HCT116 (cell line): ENCODE measurements at regions not wholly inside any gene's neighbourhood (a gene's known extent, or its start where the extent isn't known, plus 50 kb on each side); places are given as distances from the start of the nearest gene placed in this dataset.

Experiments
- ATAC-seq: fragments of 200-7000 bp; cut with Tn5 transposase; 2 replicates; pipeline ENCODE4 v1.9.1; 2020; ENCODE audit warnings: mild to moderate bottlenecking, moderate library complexity
- BruUV-seq: library from RNA; stranded (reverse); fragments of 400-500 nt; replicated peaks from 2 replicates; lab custom pipeline; 2021; lab: Mats Ljungman, UMichigan
- CTCF ChIA-PET: fragments of 300-600 bp; sonication (Branson Sonifier 250); formaldehyde crosslinking; loops from one replicate; lab custom pipeline; 2021; ENCODE audit warnings: antibody characterized with exemption; lab: Charles Lee
- POLR2A ChIA-PET: fragments of 300-600, 350-600 bp; sonication (Branson Sonifier 250); formaldehyde crosslinking; loops from one replicate; lab custom pipeline; 2021; ENCODE audit warnings: antibody characterized with exemption; lab: Charles Lee
- RAD21 ChIA-PET, 2 experiments: fragments of 300-600 bp; sonication (Branson Sonifier 250); formaldehyde crosslinking; loops; one replicate each; lab custom pipeline; 2023; ENCODE audit warnings: low total read pairs in 2 of 2; ENCODE audit not compliant: uncharacterized antibody in 2 of 2, unreplicated experiment in 2 of 2, low non-redundant PET in 1 of 2; lab: Charles Lee
- DNase-seq: peaks from one replicate; pipeline ENCODE4 v3.0.0-alpha.2; 2010; ENCODE audit warnings: low read depth, low spot score
- H2AFZ ChIP-seq: fragments of 200-600 bp; shearing (Covaris generic), sonication (generic); 2 replicates; pipeline ENCODE4 v1.6.1; 2017; ENCODE audit warnings: low read depth, mixed run types, mixed read lengths, antibody characterized with exemption, low read length; ENCODE audit not compliant: poor library complexity, severe bottlenecking
- H3K27ac ChIP-seq: 2 replicates; pipeline ENCODE4 v1.5.1; 2012; ENCODE audit warnings: low read depth, low read length
- H3K27me3 ChIP-seq: fragments of 200-600 bp; sonication (generic); 2 replicates; pipeline ENCODE4 v1.6.1; 2016; ENCODE audit warnings: mixed run types, low read length, mixed read lengths; ENCODE audit not compliant: insufficient read depth
- H3K36me3 ChIP-seq, 2 experiments: fragments of 200-500 bp in 1 of 2; fragments of 200-600 bp in 1 of 2; sonication (Bioruptor generic) in 1 of 2; sonication (generic) in 1 of 2; 2 replicates each; pipeline versions ENCODE4 v1.5.1 to v1.6.1; 2014 to 2016; ENCODE audit warnings: low read length in 2 of 2, inconsistent platforms in 1 of 2, mixed read lengths in 1 of 2, mixed run types in 1 of 2; ENCODE audit not compliant: insufficient read depth in 2 of 2, control insufficient read depth in 1 of 2
- H3K4me1 ChIP-seq, 2 experiments: fragments of 200-600 bp in 1 of 2; sonication (generic) in 1 of 2; 2 replicates each; pipeline versions ENCODE4 v1.5.1 to v1.6.1; 2012 to 2017; ENCODE audit warnings: low read length in 2 of 2, inconsistent platforms in 1 of 2, mild to moderate bottlenecking in 1 of 2, mixed read lengths in 1 of 2, mixed run types in 1 of 2, moderate library complexity in 1 of 2; ENCODE audit not compliant: insufficient read depth in 2 of 2, control insufficient read depth in 1 of 2
- H3K4me2 ChIP-seq: fragments of 200-600 bp; sonication (generic); 2 replicates; pipeline ENCODE4 v1.6.1; 2017; ENCODE audit warnings: mixed run types, low read length, mixed read lengths
- H3K4me3 ChIP-seq, 2 experiments: fragments of 200-600 bp in 1 of 2; sonication (generic) in 1 of 2; replicated peaks in 1 of 2; 2 replicates each; pipeline ENCODE4 v1.5.1; 2011 to 2016; ENCODE audit warnings: low read length in 2 of 2, control low read depth in 1 of 2, low read depth in 1 of 2, mild to moderate bottlenecking in 1 of 2, mixed read lengths in 1 of 2, mixed run types in 1 of 2
- H3K79me2 ChIP-seq: fragments of 200-600 bp; sonication (generic); 2 replicates; pipeline ENCODE4 v1.6.1; 2017; ENCODE audit warnings: mild to moderate bottlenecking, mixed run types, low read length, moderate library complexity, mixed read lengths; ENCODE audit not compliant: insufficient read depth
- H3K9ac ChIP-seq: fragments of 200-600 bp; sonication (generic); 2 replicates; pipeline ENCODE4 v1.6.1; 2016; ENCODE audit warnings: low read length, mixed read lengths
- H3K9me2 ChIP-seq: fragments of 200-600 bp; sonication (generic), shearing (Covaris generic); 2 replicates; pipeline ENCODE4 v1.6.1; 2017; ENCODE audit warnings: mixed run types, mild to moderate bottlenecking, moderate library complexity; ENCODE audit not compliant: insufficient read depth
- H3K9me3 ChIP-seq, 2 experiments: fragments of 200-500 bp in 1 of 2; fragments of 200-600 bp in 1 of 2; sonication (Bioruptor generic) in 1 of 2; sonication (generic) in 1 of 2; 2 replicates each; pipeline ENCODE4 v1.6.1; 2014 to 2017; ENCODE audit warnings: low read length in 2 of 2, mixed read lengths in 2 of 2, inconsistent platforms in 1 of 2, low read depth in 1 of 2, mild to moderate bottlenecking in 1 of 2, mixed run types in 1 of 2, moderate library complexity in 1 of 2; ENCODE audit not compliant: control insufficient read depth in 1 of 2, insufficient read depth in 1 of 2
- H4K20me1 ChIP-seq: fragments of 200-600 bp; sonication (generic), shearing (Covaris generic); 2 replicates; pipeline ENCODE4 v1.6.1; 2017; ENCODE audit warnings: mixed run types, mild to moderate bottlenecking, moderate library complexity; ENCODE audit not compliant: insufficient read depth
- EZH2phosphoT487 ChIP-seq: fragments of 200-600 bp; IDR thresholded peaks from 2 replicates; pipeline ENCODE4 v1.6.1; 2018; ENCODE audit warnings: antibody characterized with exemption, borderline replicate concordance
- JUND ChIP-seq: IDR thresholded peaks from 2 replicates; pipeline ENCODE4 v1.6.1; 2012
- POLR2A ChIP-seq: IDR thresholded peaks from 2 replicates; pipeline ENCODE4 v1.7.0; 2011; ENCODE audit warnings: borderline replicate concordance; ENCODE audit not compliant: insufficient read depth, insufficient read length; ENCODE audit errors: extremely low read depth
- SP1 ChIP-seq: IDR thresholded peaks from 2 replicates; pipeline ENCODE4 v1.6.1; 2012; ENCODE audit warnings: low read depth
- TCF7L2 ChIP-seq: IDR thresholded peaks from 2 replicates; pipeline ENCODE4 v1.7.0; 2011; ENCODE audit warnings: borderline replicate concordance, inconsistent platforms; ENCODE audit not compliant: insufficient read depth, insufficient read length; ENCODE audit errors: extremely low read depth
- YY1 ChIP-seq: IDR thresholded peaks from 2 replicates; pipeline ENCODE4 v1.6.1; 2011; ENCODE audit warnings: low read length, low read depth, moderate library complexity, mild to moderate bottlenecking; ENCODE audit not compliant: insufficient replicate concordance; ENCODE audit errors: extremely low read depth
- ZBTB33 ChIP-seq: IDR thresholded peaks from 2 replicates; pipeline ENCODE4 v1.6.1; 2011; ENCODE audit warnings: mild to moderate bottlenecking, low read length, moderate library complexity; ENCODE audit not compliant: insufficient replicate concordance; ENCODE audit errors: extremely low read depth
- ZFX ChIP-seq: fragments of 450-650 bp; IDR thresholded peaks from 2 replicates; pipeline ENCODE4 v1.6.1; 2017
- intact Hi-C: fragments of 100-400 bp; cut with micrococcal nuclease; formaldehyde crosslinking; loops from 2 replicates; pipeline ENCODE4 v1.10.0; 2022

GRCh38 chr6:27593200-27593818 is 120.4 kb upstream of the ZNF184 start:
- no peak for ATAC-seq
- RAD21 ChIA-PET = no interaction called here

More at GRCh38 chr6:27593200-27593818, 120.4 kb upstream of the ZNF184 start:
- H3K4me3 ChIP-seq = no peak overlapping the region
- H3K36me3 ChIP-seq = no peaks in the 10 kb centered on the region
- peaks cover 7 to 30% of the 10 kb centered on the region in 2 experiments for H3K4me1 ChIP-seq
- no peak for TF ChIP-seq TCF7L2
- no peak for TF ChIP-seq YY1
- TF ChIP-seq ZBTB33 = no peak
- TF ChIP-seq SP1 = no peak
- TF ChIP-seq POLR2A = no peak
- no peak for TF ChIP-seq EZH2phosphoT487
- no peak for TF ChIP-seq JUND
- TF ChIP-seq ZFX = no peak
- peak overlapping the region; percentile 47 for H2AFZ ChIP-seq
- H4K20me1 ChIP-seq = no peaks in the 10 kb centered on the region
- CTCF ChIA-PET = no interaction called here
- no peaks in the 10 kb centered on the region for H3K27me3 ChIP-seq
- POLR2A ChIA-PET = no interaction called here
- intact Hi-C loops = loop anchor here (5.0 kb wide), 3 partner anchors 46 to 431 kb away; no protein-coding TSS in a partner anchor
- H3K79me2 ChIP-seq = no peaks in the 10 kb centered on the region
- no TSS peak for BruUV-seq
- H3K27ac ChIP-seq = no peak overlapping the region
- no peaks in the 10 kb centered on the region for H3K9me3 ChIP-seq
- DNase-seq = no peak
- H3K9me2 ChIP-seq = no peaks in the 10 kb centered on the region
- peak overlapping the region; percentile 4 for H3K4me2 ChIP-seq
- no peak overlapping the region for H3K9ac ChIP-seq
